ENCODE measurements at regions not wholly inside any gene's neighbourhood (a gene's known extent, or its start where the extent isn't known, plus 50 kb on each side); places are given as distances from the start of the nearest gene placed in this dataset.

DNA sequence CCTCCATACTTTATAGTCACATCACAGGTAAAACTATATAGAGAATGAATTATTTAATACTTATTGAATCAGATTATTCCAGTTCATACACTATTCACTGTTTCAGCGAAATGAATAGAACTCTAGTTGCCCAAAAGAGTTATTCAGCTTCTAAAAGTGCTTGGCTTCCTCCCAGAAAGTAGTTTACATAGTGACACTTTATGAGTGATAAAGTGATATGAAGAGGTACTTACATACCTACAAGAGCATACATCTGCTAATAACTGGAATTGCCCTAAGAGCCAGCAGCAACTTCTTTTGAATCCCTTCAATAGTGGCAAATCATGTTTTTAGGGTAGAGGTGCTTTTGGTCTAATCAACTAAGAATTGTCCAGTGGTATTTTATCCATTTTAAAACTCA lies 635.1 kb upstream of the AGTR1 start:
- TF ChIP-seq POLR2AphosphoS5 (IDR thresholded peaks at IDR 0.05; ENCODE audit: low read depth, low read length) (no peak), TAF1 (IDR thresholded peaks at IDR 0.05; ENCODE audit: low read depth, low read length) (no peak), POLR2A (IDR thresholded peaks at IDR 0.05; ENCODE audit: low read depth, low read length) (no peak), POU2F2 (IDR thresholded peaks at IDR 0.05; ENCODE audit: low read depth, low read length) (no peak), SPI1 (IDR thresholded peaks at IDR 0.05; ENCODE audit: low read depth, low read length) (no peak)

Measured in GM12891 (cell line).